GM19239 (cell line): ENCODE measurements at regions not wholly inside any gene's neighbourhood (a gene's known extent, or its start where the extent isn't known, plus 50 kb on each side); places are given as distances from the start of the nearest gene placed in this dataset.

ENCODE experiments used
- DNase-seq: peaks from one replicate; pipeline ENCODE4 v3.0.0; 2011; ENCODE audit warnings: low spot score; ENCODE audit not compliant: insufficient read length
- FAIRE-seq: peaks from 2 replicates; lab custom pipeline; 2011; peaks lifted over from hg19 to GRCh38; lab: Jason Lieb, UNC

GRCh38 chr15:47360305-47360704, 357.0 kb upstream of the SEMA6D start:
- FAIRE-seq: no peak
- no peak for DNase-seq

DNA sequence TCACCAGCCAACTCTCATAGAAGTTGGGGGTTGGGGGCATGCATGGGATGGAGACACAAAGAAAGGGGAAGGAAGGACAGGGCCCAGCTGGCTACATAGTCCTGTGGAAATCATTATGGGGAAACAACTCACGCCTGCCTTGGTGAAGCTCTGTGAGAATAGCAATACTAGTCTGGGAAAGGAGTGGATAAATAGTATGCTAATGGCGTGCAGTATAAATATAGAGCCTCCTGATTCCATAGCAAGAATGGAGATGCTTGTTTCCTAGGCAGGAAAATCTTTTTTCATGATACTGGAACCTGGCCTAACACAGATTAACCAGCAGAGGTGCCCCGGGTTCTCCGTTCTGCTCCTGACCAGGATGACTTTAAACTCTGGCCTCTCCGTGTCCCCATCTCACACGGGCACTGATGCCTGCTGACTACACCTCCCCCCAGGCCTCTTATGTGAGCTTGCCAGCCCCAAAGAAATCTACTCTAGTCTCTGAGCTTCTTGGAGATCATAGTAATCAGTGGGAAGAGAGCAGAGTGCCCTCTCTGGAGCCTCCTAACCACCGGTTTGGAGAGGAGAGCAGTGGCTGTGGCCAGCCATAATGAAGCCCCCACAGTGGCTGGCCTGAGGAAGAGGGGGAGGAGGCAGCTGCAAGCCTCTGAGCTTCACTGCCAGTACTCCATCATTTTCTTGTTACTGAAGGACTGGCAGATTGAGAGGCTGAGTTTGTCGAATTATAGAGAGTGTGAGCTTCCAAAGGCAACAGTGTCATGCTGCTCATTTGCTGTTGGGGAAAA, 355.0 kb upstream of the SEMA6D start:
- FAIRE-seq (no peak), DNase-seq (no peak)

- FAIRE-seq (no peak), DNase-seq (no peak)
Measured at GRCh38 chr15:47363653-47364052, 353.7 kb upstream of the SEMA6D start.

DNA sequence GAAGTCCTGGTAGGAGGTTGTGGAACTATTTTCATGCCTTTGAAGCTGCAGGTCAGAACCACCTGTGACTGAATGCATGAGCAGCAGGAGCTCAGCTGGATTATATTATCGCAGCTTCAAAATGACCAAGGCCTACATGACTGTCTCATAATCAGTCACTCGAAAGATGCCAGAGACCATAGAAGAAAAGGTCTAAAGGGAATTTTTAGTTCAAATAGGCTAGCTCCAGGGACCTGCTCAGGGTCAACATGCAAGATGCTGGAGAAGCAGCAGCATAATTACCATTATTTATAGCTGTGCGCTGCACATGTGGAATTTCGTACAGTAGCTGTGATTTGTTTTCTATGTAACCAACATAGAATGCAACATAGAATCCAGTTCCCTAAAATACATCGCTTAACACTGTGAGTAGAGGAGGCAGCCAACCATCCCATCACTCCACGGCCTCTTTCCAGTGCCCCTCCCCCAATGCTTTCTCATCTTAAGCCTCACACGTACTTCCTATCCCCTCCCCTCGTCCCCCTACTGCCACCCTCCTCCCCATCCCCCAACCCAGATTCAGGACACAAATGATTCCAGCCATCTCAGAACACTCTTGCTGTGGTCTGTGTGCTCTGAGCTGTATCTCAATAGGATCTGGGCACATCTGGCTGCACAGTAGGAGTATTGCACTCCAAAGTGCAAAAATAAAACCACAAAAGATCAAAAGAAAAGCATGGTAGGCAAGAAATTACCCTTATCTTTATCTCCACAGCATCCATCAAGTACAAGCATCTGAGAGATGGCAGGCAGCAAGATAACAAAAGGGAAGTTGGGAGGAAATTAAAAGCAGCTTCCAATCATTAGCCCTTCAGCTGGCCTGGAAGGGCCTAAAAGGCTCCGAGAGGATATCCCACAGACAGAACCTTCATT, 352.8 kb upstream of the SEMA6D start:
- FAIRE-seq: no peak

DNA sequence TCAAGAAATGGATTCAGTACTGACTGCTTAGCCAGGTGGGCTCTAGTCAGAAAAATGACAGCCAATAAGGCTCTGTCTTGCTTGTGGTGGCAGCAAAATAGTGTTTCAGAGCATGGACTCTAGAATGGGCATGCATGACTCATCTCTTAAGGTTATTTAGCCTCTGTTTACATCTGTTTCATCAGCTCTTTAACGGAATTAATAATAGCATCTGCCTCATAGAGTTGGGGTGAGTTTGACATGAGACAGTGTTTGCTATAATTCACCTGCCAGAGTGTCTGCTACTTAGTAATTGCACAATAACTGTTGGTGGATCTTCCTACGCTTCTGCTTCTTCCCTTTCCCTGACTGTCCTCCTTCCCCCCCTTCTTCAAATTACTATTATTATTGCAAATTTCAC, 350.4 kb upstream of the SEMA6D start:
- DNase-seq (no peak), FAIRE-seq (no peak)

More for the DNA sequence above, 352.8 kb upstream of the SEMA6D start:
- DNase-seq: no peak

- FAIRE-seq: no peak
- no peak for DNase-seq
Measured at GRCh38 chr15:47367726-47368390, 349.4 kb upstream of the SEMA6D start.

DNA sequence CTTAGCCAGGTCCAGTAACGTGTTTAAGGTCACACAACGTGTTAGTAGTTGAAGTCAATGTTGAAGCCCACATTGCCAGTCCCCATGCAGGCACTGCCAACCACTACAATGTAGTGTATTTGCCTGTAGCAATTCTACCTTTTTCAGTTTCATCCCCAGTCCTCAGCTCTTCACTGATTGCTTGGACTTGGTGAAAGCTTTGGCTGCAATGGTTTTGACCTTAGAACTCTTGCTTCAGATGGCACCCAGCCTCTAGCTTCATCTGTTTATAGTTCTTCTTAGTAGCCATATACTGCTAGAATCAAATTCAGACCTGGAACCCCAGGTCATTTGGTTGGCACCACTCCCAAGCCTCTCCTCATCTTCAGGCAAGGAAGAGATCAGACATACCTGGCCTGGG, 345.4 kb upstream of the SEMA6D start:
- no peak for FAIRE-seq
- DNase-seq: no peak

- FAIRE-seq (no peak), DNase-seq (no peak)
Measured at GRCh38 chr15:47374222-47374621, 343.1 kb upstream of the SEMA6D start.

- no peak for DNase-seq
- no peak for FAIRE-seq
Measured at GRCh38 chr15:47376190-47376589, 341.1 kb upstream of the SEMA6D start.

DNA sequence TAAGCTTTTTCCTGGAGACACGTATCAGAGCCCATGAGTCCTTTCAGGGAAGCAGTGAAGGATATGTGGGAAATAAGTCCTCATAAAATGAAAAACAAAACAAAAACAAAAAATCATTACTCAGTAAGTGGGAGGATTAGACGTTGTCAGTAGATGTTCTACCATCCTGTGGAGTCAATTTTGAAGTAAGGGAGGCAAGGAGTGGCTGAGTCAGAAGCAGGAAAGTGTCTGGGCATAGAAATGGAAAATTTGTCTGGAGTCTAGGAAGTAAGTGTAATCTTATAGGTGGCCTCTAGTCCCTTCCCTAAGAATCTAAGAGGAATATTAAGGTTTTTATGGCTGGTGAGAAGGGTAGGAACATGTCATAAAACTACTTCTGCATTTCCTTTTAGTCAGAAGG, 339.8 kb upstream of the SEMA6D start:
- no peak for FAIRE-seq
- no peak for DNase-seq

- DNase-seq (no peak), FAIRE-seq (no peak)
Measured at GRCh38 chr15:47378527-47378926, 338.8 kb upstream of the SEMA6D start.

DNA sequence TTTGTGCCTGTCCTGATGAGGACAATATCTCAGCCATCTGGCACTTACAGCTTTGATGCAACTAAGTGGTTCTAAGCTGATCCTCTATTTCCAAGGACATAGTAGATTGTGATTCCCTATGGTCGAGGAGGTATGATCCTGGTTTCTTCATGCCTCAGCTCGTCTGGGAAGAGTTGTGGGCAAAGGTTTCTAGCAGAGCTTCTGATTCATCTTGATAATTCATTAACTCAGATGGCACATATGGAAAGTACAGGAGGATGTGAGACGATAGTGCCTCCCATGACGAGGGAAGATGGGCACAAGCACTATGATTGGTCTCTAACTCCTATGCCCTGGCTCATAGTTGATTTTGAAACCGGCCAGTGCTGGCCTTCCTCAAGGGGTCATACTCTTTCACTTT, 334.2 kb upstream of the SEMA6D start:
- FAIRE-seq (no peak), DNase-seq (no peak)

DNA sequence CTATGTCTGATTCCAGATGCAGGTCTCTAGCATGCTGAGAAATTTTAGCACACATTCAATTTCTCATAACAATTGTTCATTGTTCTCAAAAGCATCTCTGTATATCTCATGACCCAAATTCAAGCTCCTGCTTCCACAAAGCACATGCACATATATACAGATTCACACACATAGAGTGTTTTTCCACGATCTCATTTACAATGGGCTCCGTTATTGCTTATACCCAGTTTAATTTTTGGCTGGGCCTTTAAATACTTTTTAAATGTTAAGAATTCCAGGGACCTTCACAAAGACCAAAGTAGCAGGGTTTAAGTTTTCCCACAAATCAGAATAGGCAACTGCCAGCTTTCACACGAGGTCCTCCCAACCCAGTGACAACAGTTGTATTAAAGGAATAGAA, 333.5 kb upstream of the SEMA6D start:
- no peak for DNase-seq
- no peak for FAIRE-seq

- no peak for DNase-seq
- FAIRE-seq: no peak
Measured at GRCh38 chr15:47384341-47384740, 333.0 kb upstream of the SEMA6D start.

DNA sequence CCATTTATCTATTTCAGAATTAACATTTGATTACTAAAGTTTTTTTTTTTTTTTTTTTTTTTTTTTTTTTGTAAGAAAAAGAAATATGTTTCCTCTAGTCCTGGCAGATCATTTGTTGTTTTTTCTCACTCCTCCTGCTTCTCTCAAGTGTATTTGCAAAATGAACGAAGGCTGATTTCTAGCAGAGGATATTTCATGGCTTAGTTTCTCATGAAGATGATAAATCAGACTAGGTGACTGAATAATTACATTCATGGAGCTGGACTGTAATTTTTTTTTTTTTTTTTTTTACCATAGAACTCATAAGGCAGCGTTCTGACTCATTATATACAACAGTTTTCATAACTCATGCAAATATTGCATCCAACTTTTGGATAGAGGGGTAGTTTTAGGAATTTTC, 332.5 kb upstream of the SEMA6D start:
- no peak for FAIRE-seq

GRCh38 chr15:47386459-47386858, 330.8 kb upstream of the SEMA6D start:
- FAIRE-seq (no peak), DNase-seq (no peak)

More for the DNA sequence above, 332.5 kb upstream of the SEMA6D start:
- no peak for DNase-seq

DNA sequence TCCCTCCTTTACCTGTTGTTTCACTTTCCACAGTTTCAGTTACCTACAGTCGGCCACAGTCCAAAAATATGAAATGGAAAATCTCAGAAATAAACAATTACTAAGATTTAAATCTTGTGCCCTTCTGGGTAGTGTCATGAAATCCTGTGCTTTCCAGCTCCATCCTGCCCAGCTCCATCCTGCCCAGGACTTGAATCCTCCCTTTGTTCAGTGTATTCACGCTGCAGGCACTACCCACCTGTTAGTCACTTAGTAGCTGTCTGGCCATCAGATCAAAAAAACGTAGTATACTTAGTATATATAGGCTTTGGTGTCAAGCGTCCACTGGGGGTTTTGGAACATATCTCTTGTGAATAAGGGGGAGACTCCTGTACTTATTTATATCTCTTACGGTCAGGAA, 329.0 kb upstream of the SEMA6D start:
- no peak for DNase-seq
- no peak for FAIRE-seq

GRCh38 chr15:47390208-47390765, 327.0 kb upstream of the SEMA6D start:
- FAIRE-seq: no peak

DNA sequence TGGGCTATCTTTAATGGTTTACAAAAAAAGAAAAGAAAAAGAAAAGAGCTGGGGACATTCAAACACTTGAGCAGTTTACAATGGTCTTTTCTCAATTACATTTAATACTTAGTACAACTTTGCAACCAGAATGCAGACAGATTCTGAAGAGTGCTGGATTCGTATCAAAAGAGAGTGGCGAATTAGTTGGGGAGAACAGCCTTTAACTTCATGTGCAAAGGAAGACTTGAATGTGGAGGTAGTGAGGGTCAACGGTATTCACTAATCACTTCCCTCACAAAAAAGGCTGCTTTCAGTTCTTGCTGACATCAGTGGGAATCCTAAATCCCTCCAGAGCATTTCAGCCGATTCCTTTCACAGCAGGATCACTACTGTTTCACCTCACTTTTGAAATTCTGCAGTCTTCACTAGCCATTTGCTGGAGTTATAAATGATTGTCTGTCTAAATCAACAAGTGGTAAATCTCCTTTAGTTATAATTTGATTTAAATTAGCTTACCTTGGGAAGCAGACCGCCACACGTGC, 323.0 kb upstream of the SEMA6D start:
- FAIRE-seq (no peak), DNase-seq (no peak)

More at GRCh38 chr15:47390208-47390765, 327.0 kb upstream of the SEMA6D start:
- DNase-seq: no peak

DNA sequence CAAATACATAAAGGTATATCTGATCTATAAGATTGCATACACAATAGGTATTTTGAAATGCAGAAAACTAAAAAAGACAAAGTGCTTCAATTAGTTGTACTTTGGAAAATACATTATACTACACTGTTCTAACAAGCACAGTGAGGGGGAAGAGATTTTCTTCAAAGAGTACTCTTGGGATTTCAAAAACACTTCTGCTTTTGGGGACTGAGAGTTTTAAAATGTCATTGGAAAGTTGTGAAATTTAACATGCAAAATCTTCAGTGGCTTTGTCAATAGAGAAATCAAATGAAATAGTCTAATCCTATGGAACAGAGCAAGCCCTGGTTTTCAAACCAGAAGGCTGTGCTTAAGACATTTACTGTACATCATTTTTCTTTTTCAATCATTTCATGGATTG, 322.2 kb upstream of the SEMA6D start:
- DNase-seq (no peak), FAIRE-seq (no peak)
